HG03439 (cell line): ENCODE measurements at regions not wholly inside any gene's neighbourhood (a gene's known extent, or its start where the extent isn't known, plus 50 kb on each side); places are given as distances from the start of the nearest gene placed in this dataset.
A peak's percentile ranks its signal among the peaks of the same experiment; 100 is the strongest.

Experiments
- ATAC-seq: cut with Tn5 transposase; IDR thresholded peaks from one replicate; pipeline ENCODE4 v1.9.1; 2021; ENCODE audit warnings: mild to moderate bottlenecking, moderate library complexity; ENCODE audit not compliant: unreplicated experiment

DNA sequence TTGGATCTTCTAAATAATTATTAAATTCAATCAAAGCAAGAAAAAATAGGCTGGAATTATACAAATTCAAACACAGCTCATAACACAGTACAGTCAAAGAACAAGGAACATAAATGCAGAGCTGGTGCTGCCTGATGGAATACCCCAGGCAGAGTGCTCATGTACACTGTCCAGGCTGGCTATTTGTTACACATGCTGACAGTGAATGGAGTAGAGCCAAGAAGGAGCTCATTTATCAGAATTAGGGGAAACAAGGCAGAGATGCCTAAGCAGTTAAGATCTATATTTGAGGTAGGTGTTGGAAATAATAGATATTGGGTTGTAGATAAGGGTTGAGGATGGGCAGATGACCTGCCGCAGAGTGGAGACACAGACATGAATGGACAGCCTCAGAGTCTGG, 788.2 kb upstream of the ARPP21 start:
- ATAC-seq: no peak

DNA sequence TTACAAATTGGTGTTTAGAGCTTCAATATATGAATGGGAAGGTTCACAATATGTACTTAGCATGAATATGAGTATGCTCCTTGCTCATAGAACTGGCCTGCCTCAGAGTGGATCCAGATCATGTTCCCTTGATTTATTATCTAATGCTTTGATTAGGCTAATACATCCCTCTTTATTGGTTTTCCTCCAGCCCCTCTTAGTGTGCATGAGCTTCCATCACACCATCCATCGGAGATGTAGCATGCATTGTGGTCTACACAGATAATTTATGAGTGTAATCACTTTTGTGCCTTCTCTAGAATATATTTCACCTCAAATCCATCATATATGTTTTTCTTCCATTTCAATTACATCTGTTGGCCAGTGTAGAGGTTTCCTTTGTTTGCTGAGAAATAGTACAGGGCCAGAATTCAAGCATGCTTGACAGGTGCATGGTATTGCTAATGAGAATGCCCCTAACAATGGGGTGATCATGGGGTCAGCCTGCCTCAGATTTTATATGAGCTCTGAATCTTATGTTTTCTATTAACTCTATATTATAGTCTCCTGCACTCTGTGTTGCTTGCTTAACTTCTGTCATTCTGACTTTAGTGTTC, 786.4 kb upstream of the ARPP21 start:
- ATAC-seq: no peak

DNA sequence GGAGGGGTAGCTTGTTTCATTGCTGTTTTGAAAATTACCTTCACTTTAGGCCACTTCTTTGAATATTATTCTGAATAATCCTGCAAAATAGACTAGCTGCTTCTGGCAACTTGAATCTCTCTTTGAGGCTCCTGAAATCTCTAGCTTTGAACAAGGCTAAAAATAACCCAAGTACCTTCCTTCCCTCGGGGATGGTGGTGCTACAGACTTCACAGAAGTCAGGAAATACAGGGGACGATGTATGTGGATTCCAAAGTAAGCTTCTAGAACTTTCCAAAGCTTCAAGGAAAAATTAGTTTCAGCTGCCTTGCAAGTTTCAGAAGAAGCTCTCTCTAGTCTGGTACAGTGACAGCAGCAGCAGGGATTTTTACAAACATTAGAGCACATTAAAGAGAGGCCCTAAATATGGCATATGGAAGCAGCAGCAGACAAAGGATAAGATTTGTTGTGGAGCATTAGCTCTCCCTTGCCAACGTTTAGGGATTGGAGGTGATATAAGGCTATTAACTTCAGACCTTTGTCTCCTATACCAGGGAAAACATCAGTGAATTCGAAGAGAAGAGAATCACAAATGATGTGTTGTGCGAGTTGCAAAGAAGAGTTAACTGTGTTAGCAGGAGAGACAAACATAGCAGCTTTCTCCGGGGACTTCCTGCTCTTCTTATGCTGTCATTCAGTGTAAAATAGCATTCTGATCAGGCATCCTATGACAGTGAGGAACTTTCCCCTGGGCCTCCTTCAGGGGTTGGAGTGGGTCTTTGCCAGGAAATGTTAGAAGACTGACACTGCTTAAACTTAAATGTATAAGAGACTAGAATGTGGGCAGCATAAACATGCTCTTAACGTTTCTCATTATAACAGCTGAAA, 783.0 kb upstream of the ARPP21 start:
- no peak for ATAC-seq

DNA sequence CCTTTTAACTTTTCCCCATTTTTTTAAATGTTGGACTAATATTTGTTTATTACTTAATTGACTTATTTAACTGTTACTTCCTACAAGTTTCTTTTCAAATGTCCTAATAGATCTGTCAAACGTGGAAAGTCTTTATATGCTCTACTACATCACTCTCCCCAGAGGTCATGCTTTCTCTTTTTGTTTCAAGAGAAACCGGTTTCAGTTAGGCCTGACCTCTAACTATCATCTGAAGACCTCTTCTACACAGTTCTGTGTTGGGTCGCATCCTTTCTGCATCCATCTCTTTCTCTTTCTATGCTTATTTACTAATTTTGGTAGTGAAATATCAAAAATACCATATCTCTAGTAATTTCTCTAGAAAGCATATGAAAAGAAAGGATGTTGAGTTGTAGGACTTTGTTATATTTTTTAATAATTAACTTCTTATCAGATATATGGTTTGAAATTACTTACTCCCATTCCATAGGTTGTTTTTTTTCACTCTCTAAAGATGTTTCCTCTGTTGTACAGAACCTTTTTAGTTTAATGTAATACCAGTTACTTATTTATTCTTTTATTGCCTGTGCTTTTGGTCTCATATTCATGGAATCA, 781.2 kb upstream of the ARPP21 start:
- ATAC-seq: peak; percentile 63

DNA sequence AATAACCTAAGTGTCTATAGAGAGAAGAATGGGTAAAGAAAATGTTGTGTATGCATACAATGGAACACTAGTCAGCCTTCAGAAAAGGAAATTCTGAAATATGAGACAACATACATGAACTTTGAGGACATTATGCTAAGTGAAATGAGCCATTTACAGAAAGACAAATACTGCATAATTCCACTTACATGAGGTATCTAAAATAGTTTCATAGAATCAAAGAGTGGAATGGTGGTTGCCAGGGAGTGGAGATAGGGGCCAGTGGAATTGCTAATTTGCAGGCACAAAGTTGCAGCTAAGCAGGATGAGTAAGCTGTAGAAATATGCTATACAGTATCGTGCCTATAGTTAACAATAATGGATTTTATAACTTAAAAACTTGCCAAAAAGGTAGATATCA, 779.6 kb upstream of the ARPP21 start:
- no peak for ATAC-seq

DNA sequence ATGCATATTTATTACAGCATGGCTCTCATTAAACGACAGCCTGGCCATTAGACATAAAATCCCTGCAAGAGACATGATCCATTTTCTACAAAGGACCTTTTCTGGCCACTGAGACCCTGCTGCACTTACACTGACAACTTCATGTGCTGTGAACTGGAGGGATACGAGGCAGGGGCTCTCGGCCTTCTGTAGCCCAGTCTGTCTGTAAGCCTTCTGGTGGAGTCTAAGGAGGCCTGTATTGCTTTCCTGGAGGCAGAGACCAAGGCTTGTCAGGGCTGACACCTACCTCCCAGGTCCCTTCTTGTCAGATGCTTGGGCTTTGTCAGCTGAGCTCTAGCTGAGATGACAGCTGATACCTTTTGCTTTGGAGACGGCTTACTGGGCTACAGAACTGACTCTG, 776.9 kb upstream of the ARPP21 start:
- no peak for ATAC-seq

DNA sequence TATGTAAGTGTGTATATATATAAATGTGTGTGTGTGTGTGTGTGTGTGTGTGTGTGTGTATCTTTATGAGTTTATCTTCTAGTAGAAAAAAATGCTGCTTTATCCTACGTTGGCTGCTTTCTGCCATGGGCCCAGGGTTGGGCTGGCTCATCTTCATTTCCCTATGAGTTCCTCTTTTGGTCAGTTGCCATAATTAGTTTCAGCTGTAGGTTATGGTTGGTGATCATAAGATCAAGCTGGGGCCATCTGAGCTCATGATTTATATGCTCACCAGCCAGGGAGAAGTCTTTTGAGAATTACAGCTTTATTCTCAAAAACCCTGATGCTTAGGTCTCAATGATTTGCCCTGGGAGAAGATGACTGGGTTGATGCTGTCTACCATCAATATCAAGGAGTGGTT, 775.8 kb upstream of the ARPP21 start:
- ATAC-seq: no peak

DNA sequence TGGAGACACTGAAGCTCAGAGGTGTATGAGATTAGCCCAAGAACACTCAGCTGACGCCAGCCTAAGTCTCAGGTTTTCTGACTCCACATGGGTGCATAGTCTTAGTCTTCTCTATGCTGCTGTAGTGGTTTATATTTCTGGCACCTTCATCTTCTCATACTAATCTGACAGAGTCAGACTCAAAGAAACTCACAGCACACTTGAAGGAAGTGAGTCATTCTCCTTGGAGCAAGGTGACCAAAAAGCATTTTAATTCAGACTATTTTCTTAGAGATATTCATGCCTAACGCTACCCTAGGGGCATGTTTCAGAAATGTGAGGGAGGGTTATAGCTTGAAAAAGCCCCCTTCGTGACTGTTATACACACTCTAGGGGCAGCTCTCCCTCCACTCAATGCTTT, 775.3 kb upstream of the ARPP21 start:
- no peak for ATAC-seq

DNA sequence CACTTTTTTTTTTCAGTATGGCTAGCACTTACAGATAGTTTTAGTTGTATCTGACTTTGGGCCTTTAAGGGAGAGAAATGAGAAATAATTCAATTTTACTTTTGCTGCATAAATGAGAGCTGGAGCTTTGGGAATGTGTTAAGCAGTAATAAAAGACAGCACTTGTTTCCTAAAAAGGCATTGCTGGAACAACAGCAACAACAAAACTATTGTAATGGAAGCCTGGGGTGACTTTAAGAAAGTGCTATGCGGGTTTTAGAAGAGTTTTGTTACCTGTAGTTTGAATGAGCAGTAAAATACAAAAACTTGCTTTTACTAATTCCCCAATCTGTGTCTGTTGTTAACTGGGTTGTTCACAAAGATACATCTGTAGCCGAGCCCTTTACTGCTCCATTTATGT, 774.0 kb upstream of the ARPP21 start:
- no peak for ATAC-seq

DNA sequence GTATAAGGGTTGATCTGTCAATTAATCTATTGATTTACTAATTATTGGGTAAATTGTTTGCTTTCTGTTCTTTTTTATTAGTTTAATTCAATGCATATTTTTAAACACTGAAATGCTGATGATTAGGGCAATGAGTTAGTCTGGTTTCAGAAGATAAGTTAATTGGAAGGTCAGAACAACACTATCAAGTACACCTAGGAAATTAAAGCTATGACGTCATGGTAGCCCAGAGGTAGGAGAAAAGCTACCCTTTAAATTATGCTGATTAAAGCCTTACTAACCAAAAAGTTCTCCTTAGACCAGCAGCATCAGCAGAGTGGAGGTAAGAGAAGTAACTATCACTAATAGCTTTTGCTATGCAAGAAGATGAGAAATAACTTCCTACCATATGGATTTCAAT, 770.4 kb upstream of the ARPP21 start:
- ATAC-seq: no peak

DNA sequence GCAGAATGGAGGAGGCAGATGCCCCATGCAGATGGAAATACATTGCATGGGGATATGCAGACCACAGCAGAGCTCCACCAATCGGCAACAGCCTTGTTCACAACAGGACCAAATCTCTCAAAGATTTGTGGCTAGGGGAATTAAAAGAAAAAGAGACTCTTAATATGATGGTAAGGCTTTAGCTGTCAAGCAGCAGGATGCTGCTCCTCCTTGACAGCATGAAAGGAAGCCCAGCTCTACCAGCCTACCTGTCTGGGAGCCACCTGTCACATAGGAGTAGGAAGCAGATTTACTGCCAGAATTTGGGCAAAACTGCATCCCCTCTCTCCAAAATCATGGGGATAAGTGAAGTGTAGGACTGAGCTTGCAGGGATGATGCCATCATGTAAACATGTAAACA, 769.6 kb upstream of the ARPP21 start:
- no peak for ATAC-seq

DNA sequence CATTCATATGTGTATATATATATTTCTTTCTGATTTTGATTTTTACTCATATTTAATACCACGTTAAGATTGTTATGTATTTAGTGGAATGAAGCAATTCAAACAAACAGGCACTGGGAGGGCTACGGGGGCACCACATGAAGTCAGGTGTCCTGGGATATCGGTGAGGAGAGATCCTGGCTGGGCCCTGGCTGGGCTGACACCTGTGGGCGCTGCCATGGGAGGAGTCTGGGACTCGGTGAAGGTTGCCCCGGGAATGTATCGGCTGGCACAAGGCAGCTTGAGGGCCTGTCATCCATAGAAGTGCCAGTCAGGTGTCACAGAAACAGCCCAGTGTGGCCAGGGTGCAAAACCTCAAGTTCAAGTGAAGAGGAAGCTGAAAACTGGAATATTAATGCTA, 766.9 kb upstream of the ARPP21 start:
- no peak for ATAC-seq

DNA sequence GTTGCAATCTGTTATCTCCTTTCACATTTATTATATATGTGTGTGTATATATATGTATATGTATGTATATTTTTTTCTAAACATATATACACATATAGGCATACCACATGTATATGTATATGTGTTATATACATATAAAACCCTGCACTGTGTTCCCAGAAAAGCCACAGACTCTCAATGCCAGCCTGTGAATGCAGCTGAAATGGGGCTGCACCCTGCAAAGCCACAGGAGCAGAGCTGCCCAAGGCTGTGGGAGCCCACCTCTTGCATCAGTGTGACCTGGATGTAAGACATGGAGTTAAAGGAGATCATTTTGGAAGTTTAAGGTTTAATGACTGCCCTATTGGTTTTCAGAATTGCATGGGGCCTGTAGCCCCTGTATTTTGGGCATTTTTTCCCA, 762.3 kb upstream of the ARPP21 start:
- ATAC-seq: no peak

DNA sequence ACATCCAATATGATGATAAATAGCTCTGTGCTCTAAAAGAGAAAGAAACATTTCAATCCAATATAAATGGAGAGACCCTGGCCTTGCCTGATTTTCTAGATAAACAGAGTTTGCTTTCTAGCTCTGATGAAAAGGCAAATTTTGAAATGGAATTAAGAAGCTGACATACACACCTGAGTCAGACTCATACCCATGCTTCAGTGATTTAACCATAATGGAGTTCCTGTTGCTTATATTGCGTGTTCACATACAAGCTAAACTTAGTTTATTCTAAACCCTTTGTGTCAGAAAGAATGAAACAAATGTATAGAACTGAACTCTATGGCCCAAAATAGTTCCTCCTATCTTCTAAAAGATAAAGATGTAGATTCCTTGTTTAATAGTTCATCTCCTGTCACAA, 760.8 kb upstream of the ARPP21 start:
- no peak for ATAC-seq

DNA sequence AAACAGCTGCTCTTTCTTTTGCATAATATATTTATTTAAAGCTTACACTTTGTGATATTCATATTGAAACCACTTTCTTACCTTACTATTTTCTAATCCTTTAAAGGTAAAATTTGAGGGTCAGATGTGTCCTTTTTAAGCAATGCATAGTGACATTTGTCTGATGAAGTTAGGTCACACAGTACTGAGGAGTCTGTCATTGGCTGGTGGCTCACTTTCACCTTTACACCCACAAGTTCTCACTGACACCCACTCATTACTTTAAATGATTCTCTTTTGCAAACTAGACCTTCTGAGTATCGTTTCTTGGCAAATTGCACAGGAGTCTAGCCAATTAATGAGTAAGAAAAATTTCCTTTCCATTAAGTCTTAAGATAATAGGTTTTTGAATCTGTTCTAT, 758.3 kb upstream of the ARPP21 start:
- ATAC-seq: no peak

DNA sequence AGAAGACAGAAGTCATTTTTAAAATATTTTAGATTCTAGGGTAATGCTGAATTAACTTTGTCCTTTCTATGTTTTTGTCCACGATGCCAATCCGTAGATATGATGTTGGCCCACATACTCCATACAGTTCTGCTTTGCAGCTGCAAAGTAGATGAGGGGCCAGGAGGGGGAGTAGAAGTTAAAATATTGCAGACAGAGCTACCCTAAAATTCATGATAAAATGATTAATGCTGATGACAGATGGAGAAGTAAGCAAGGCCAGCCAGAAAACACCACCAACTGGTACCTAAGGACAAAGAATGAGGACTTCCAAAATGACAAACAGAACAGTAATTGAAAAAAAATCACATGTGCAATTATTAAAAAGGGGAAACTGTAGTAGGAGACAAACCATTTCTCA, 756.6 kb upstream of the ARPP21 start:
- no peak for ATAC-seq

DNA sequence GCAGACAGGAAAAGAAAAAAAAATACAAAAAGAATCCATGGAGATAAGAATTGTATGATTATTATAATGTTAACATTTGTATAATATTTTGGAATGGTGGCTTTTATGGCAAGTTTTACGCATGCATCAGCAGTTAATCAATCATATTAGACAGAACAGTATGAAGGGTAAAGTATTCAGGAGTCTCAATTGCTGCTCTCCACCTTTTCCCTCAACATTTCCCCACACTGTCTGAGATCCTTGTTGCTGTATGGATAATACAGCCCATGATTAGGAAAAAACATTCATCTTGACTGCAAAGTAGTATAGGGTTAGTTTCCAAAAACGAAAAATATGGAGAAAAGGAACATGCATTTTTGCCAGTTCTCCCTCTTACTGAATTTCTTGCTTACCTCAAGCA, 755.3 kb upstream of the ARPP21 start:
- ATAC-seq: no peak

DNA sequence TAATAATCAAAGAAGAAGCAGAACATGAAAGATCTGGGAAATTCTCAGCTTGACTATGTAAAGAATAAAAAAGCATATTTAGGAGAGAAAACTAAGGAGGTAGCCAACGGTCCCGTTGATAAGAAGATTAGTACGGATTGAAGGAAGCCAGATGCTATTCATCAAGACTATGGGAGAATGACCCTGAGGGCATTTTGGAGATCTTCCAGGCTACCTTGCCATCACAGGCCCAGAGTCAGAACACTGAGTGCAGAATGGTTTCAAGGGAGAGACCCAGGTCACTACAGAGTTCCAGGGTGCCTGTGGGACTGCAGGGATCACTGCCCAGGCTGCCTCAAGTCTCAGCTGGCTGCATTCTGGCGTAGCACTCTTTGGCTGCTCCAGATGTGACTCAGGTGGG, 752.9 kb upstream of the ARPP21 start:
- ATAC-seq: no peak

DNA sequence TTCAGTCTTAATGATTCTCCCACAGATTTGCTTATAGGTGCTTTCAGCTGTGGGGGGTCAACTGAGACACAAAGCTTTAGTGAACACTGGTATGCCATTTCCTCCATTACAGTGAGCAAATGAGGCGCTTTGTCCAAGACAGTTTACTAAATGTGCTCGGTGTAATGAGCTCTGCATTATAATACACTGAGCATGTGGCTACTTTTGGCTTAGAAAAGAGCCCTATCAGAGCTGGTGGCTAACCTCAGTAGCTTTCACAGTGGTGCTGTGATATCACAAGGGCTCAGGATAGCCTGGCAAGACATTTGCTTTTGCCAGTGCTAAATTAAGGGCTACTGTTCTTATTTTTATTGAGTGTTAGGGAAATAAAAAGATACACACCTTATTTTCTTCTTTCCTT, 749.7 kb upstream of the ARPP21 start:
- ATAC-seq: no peak

DNA sequence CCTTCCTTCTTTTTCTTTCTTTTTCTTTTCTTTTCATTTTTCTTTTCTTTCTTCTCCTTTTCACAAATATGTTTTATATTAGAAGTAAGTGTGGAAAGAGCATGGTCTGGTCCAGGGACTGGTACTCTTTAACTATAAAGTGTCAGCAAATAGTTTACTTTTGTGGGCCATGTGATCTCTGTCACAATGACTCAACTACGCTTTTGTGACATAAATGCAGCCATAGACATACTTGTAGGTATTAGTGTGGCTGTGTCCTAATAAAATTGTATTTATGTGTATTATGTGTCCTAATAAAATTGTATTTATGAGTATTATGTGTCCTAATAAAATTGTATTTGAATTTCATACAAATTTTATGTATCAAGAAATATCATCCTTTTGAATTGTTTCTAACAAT, 749.1 kb upstream of the ARPP21 start:
- ATAC-seq: no peak

DNA sequence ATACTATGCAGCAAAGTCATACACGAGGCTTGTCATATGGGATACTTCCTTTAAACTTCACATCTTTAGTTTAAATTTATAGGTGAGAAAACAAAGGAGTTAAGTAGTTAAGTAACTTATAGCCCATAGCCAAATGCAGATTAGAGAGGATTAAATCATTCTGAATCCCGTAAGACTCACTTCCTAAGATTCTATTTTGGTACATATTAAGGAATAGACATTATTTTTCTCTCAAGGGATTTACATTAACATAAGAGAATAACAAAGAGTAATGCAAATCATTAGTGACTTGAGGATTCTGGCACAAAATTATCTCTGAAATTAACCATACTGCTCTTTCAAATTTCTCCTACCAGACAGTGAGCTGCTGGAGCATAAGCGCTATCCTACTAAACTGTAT, 747.4 kb upstream of the ARPP21 start:
- ATAC-seq: no peak

DNA sequence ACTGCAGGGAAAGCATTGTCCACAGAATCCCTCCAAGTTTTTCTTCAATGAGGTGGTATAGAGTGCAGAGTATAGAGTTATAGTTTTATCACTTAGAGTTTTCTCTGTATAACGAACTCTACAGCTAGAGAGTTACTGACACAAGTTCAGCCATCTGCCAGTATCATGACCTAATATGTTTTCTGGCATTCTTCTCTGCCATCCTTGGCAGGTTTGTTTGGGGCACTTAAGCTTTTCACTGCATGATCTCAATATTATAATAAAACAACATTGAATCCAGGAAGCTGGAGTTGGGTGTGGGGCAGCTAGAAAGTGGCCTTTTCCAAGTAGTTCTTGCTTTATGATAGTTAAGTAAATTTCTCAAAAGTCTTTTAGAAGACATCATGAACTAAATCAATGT, 743.5 kb upstream of the ARPP21 start:
- no peak for ATAC-seq
